ENCODE measurements at regions not wholly inside any gene's neighbourhood (a gene's known extent, or its start where the extent isn't known, plus 50 kb on each side); places are given as distances from the start of the nearest gene placed in this dataset.

DNA sequence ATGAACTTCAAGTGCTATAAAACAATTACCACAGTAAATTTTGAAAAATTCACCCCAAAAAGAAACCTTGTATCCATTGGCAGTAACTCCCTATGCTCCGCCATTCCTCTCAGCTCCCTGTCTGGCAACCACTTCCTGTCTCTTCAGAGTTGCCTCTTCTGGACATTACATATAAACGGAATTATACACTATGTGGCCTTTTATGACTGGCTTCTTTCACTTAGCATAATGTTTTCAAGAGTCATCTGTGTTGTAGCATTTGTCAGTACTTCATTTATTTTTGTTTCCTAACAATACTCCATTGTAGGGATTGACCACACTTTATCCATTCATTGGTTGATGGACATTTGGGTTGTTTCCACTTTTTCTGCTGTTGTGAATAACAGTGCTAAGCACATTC lies 50.1 kb downstream of the CEP43 start:
- no peak for DNase-seq

DNA sequence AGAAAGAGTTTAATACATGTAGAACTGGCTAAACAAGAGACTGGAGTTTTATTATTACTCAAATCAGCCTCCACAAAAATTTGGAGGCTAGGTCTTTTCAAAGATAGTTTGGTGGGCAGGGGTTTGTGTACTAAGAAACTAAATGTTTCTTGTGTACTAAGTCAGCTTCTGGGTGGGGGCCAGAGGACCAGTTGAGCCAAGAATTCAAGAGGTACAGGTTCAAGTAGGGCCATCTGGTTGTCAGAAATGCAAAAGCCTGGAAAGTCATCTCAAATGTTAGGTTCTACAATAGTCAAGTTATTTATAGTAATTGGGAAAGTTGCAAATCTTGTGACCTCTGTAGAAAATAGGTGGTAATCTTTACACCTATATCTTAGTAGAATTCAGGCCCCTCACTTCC lies 51.7 kb downstream of the CEP43 start:
- DNase-seq = no peak

DNA sequence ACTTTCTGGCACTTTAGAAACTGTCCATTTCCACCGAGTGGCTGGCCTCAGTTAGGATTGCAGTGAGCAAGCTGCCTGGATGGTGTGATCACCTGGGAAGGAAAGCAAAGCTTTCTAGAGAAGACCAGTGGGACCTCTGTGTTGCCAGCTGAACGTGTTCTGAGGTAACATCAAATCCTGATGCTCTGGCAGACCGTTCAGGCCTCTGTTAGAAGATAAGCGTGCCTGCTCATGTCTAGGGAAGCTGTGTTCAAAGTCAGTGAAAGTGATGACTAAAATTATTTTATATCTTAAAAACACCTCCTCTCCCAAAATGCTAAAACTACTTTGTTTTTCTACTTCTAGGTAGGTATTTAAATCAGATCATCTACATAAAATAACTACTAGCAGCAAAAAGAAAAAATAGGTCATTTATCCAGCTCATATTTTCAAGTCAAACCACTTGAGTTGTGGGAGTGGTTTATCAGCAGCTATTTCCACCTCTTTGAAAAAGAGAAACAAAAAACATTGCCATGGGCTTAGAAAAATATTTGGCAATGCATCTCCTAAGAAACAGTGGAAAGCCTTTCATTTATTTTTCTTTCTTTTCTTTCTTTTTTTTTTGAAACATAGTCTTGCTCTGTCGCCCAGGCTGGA lies 54.8 kb downstream of the CEP43 start:
- DNase-seq = no peak

DNA sequence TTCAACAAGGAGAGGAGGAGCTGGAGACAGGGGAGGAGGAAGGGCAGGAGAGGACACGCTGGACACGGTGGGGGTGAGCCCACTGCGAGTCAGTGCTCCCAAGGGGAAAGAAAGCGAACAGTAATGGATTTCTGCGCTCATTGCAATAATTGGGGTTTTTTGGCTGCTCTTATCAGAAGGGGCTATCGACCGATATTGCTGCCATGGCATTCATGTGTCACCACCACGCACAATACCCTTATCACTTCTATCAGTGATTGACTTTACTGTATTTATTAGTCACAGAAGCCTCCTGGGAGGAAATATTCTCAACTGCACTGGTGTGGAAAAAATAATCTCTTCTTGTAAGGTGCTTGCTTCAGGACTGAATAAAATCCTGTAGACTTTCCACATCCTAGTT lies 55.8 kb downstream of the CEP43 start:
- DNase-seq = no peak

DNA sequence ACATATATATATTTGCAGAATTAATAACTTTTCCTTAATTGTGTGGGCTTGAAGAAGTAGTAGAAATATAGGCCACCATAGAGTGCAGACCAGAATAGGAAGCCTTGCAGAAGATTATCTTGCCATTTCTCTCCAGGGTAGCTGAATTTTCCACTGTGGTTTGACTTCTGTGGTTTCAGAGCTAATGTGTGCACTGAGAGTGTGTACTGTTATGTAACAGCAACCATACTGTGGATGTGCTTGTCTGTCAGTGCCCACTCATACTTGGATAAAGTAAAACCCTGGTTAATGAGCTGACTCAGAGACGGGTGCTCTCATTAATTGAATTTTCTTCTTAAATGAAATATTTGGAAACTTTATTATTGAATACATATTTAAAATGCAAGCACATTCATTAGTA lies 57.2 kb downstream of the CEP43 start:
- DNase-seq = peak; percentile 10

DNA sequence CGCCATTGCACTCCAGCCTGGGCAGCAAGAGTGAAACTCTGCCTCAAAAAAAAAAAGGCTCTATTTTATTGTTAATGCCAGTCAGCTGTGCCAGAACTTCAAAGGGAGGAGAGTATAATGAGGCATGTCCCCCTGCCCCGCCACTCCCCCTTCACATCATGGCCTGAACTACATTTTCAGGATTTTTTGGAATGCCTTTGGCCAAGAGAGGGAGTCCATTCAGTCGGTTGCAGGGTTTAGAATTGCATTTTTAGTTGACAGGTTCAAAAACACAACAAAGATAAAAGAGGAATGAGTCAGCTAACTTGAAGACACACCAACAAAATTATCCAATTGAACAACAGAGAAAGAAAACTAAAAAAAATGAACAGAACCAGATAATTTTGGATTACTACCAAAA lies 59.1 kb downstream of the CEP43 start:
- DNase-seq = peak; percentile 2

Data from fibroblast of upper back skin (primary cell).